Neural cell (in vitro differentiated cells): ENCODE measurements at regions not wholly inside any gene's neighbourhood (a gene's known extent, or its start where the extent isn't known, plus 50 kb on each side); places are given as distances from the start of the nearest gene placed in this dataset.

Experiments
- H2AFZ ChIP-seq: fragments of 200-600, 300-800 bp; sonication (generic), shearing (Covaris generic); 2 replicates; pipeline ENCODE4 v1.6.0; 2014; ENCODE audit warnings: low read depth, mild to moderate bottlenecking, antibody characterized with exemption, low read length, moderate library complexity
- H3F3A ChIP-seq: fragments of 200-600 bp; shearing (Covaris generic); 2 replicates; pipeline ENCODE4 v1.6.1; 2016; ENCODE audit warnings: mild to moderate bottlenecking, moderate library complexity, mixed read lengths, antibody characterized with exemption, low read length; ENCODE audit not compliant: insufficient read depth, poor library complexity, severe bottlenecking
- H3K27ac ChIP-seq: fragments of 200-600, 300-800 bp; sonication (generic), shearing (Covaris generic); 2 replicates; pipeline ENCODE4 v1.5.1; 2014; ENCODE audit warnings: mild to moderate bottlenecking, low read length, moderate library complexity
- H3K27me3 ChIP-seq: fragments of 300-800, 200-600 bp; sonication (generic), shearing (Covaris generic); 2 replicates; pipeline ENCODE4 v1.6.0; 2014; ENCODE audit warnings: mild to moderate bottlenecking, low read depth, low read length, moderate library complexity; ENCODE audit not compliant: insufficient read depth
- H3K36me3 ChIP-seq: fragments of 300-800, 200-600 bp; sonication (generic), shearing (Covaris generic); 2 replicates; pipeline ENCODE4 v1.5.1; 2014; ENCODE audit warnings: mild to moderate bottlenecking, antibody characterized with exemption, low read length, moderate library complexity; ENCODE audit not compliant: insufficient read depth
- H3K4me2 ChIP-seq: fragments of 300-800, 200-600 bp; sonication (generic), shearing (Covaris generic); 2 replicates; pipeline ENCODE4 v1.6.0; 2014; ENCODE audit warnings: mild to moderate bottlenecking, low read length
- H3K4me3 ChIP-seq: fragments of 300-800, 200-600 bp; sonication (generic), shearing (Covaris generic); 2 replicates; pipeline ENCODE4 v1.5.1; 2014; ENCODE audit warnings: mild to moderate bottlenecking, low read length, moderate library complexity
- H3K79me2 ChIP-seq: fragments of 200-600 bp; shearing (Covaris generic); replicated peaks from 2 replicates; pipeline ENCODE4 v1.6.0; 2014; ENCODE audit warnings: mild to moderate bottlenecking, low read length, moderate library complexity; ENCODE audit not compliant: insufficient read depth
- H3K9ac ChIP-seq: fragments of 300-800, 200-600 bp; sonication (generic), shearing (Covaris generic); 2 replicates; pipeline ENCODE4 v1.6.1; 2016; ENCODE audit warnings: mild to moderate bottlenecking, low read length, mixed read lengths
- H3K9me2 ChIP-seq: fragments of 200-600 bp; shearing (Covaris generic); 2 replicates; pipeline ENCODE4 v1.6.1; 2016; ENCODE audit warnings: mild to moderate bottlenecking, low read length, mixed read lengths; ENCODE audit not compliant: insufficient read depth
- H3K9me3 ChIP-seq: fragments of 200-600, 300-800 bp; sonication (generic), shearing (Covaris generic); 2 replicates; pipeline ENCODE4 v1.6.1; 2016; ENCODE audit warnings: mild to moderate bottlenecking, mixed run types, low read length, moderate library complexity, mixed read lengths
- H4K20me1 ChIP-seq: fragments of 200-600 bp; shearing (Covaris generic); 2 replicates; pipeline ENCODE4 v1.6.1; 2016; ENCODE audit warnings: mild to moderate bottlenecking, mixed run types; ENCODE audit not compliant: insufficient read depth
- CTCF ChIP-seq: fragments of 450-650 bp; IDR thresholded peaks from 2 replicates; pipeline ENCODE4 v1.5.1; 2014; ENCODE audit warnings: antibody characterized with exemption, mild to moderate bottlenecking, moderate library complexity; ENCODE audit not compliant: poor library complexity, severe bottlenecking
- EP300 ChIP-seq: fragments of 450-650 bp; conservative IDR thresholded peaks from 2 replicates; pipeline ENCODE4 v1.6.1; 2014; ENCODE audit warnings: antibody characterized with exemption, mild to moderate bottlenecking, moderate library complexity; ENCODE audit not compliant: poor library complexity, severe bottlenecking
- MXI1 ChIP-seq: fragments of 450-650 bp; conservative IDR thresholded peaks from 2 replicates; pipeline ENCODE4 v1.6.1; 2014; ENCODE audit warnings: antibody characterized with exemption, mild to moderate bottlenecking; ENCODE audit not compliant: poor library complexity, severe bottlenecking
- POLR2AphosphoS5 ChIP-seq: IDR thresholded peaks from 2 replicates; pipeline ENCODE4 v1.6.1; 2012
- RAD21 ChIP-seq: fragments of 450-650 bp; conservative IDR thresholded peaks from 2 replicates; pipeline ENCODE4 v1.6.1; 2014; ENCODE audit warnings: antibody characterized with exemption, mild to moderate bottlenecking, moderate library complexity
- REST ChIP-seq: IDR thresholded peaks from 2 replicates; pipeline ENCODE4 v1.6.1; 2012; ENCODE audit warnings: borderline replicate concordance
- SMC3 ChIP-seq: fragments of 450-650 bp; conservative IDR thresholded peaks from 2 replicates; pipeline ENCODE4 v1.6.1; 2014; ENCODE audit warnings: antibody characterized with exemption, mild to moderate bottlenecking, moderate library complexity; ENCODE audit not compliant: poor library complexity

GRCh38 chr13:34369931-34370330 lies 552.0 kb downstream of the RFC3 start:
- Histone ChIP-seq H3K79me2 (no peaks in the 10 kb centered on the region), H3K36me3 (no peaks in the 10 kb centered on the region), H3K9ac (no peak overlapping the region), H3K27ac (no peak overlapping the region), H2AFZ (no peak overlapping the region), H3K4me2 (no peak overlapping the region), H3F3A (no peaks in the 10 kb centered on the region), H3K9me2 (no peaks in the 10 kb centered on the region), H3K9me3 (no peaks in the 10 kb centered on the region), H4K20me1 (no peaks in the 10 kb centered on the region), H3K4me3 (no peak overlapping the region), H3K27me3 (no peaks in the 10 kb centered on the region)
- no peak for TF ChIP-seq CTCF
- TF ChIP-seq RAD21, result no peak

GRCh38 chr13:34371108-34371507 lies 553.2 kb downstream of the RFC3 start:
- no peaks in the 10 kb centered on the region for H3K27me3 ChIP-seq
- H4K20me1 ChIP-seq, result no peaks in the 10 kb centered on the region
- H3K4me3 ChIP-seq, result no peak overlapping the region
- no peak overlapping the region for H2AFZ ChIP-seq
- no peaks in the 10 kb centered on the region for H3K9me3 ChIP-seq
- H3F3A ChIP-seq, result no peaks in the 10 kb centered on the region
- H3K36me3 ChIP-seq, result no peaks in the 10 kb centered on the region
- no peaks in the 10 kb centered on the region for H3K9me2 ChIP-seq
- no peak overlapping the region for H3K27ac ChIP-seq
- TF ChIP-seq EP300, result no peak
- TF ChIP-seq POLR2AphosphoS5, result no peak
- TF ChIP-seq RAD21, result no peak
- no peak for TF ChIP-seq CTCF
- TF ChIP-seq MXI1, result no peak
- no peak for TF ChIP-seq REST
- TF ChIP-seq SMC3, result no peak
- H3K9ac ChIP-seq, result no peak overlapping the region
- H3K79me2 ChIP-seq, result no peaks in the 10 kb centered on the region
- no peak overlapping the region for H3K4me2 ChIP-seq
